Endothelial cell of umbilical vein (primary cell): ENCODE measurements at regions not wholly inside any gene's neighbourhood (a gene's known extent, or its start where the extent isn't known, plus 50 kb on each side); places are given as distances from the start of the nearest gene placed in this dataset.

Source experiments
- CTCF ChIP-seq, 2 donors: IDR thresholded peaks; 1 replicate in 1 of 2; 2 replicates in 1 of 2; pipeline ENCODE4 v1.5.1; 2011; ENCODE audit warnings: low read length in 2 of 2, mild to moderate bottlenecking in 2 of 2, moderate library complexity in 2 of 2, control low read depth in 1 of 2, inconsistent platforms in 1 of 2, low read depth in 1 of 2; ENCODE audit not compliant: insufficient read depth in 1 of 2; ENCODE audit errors: extremely low read depth in 1 of 2
- EZH2 ChIP-seq: IDR thresholded peaks from 2 replicates; pipeline ENCODE4 v1.6.1; 2012; ENCODE audit warnings: borderline replicate concordance, low read depth, mild to moderate bottlenecking, moderate library complexity, low read length, inconsistent platforms; ENCODE audit not compliant: severe bottlenecking
- FOS ChIP-seq: IDR thresholded peaks from 2 replicates; pipeline ENCODE4 v1.6.1; 2011; ENCODE audit warnings: mild to moderate bottlenecking, low read length, moderate library complexity, borderline replicate concordance; ENCODE audit not compliant: insufficient read depth
- JUN ChIP-seq: IDR thresholded peaks from 2 replicates; pipeline ENCODE4 v1.6.1; 2011; ENCODE audit warnings: borderline replicate concordance, low read depth; ENCODE audit not compliant: insufficient read length, insufficient read depth
- MAX ChIP-seq: IDR thresholded peaks from 2 replicates; pipeline ENCODE4 v1.6.1; 2011; ENCODE audit not compliant: insufficient read depth, insufficient read length
- MYC ChIP-seq: IDR thresholded peaks from one replicate; pipeline ENCODE4 v1.6.1; 2011; ENCODE audit warnings: mild to moderate bottlenecking, low read depth, low read length
- POLR2A ChIP-seq: IDR thresholded peaks from 2 replicates; pipeline ENCODE4 v1.6.1; 2012; ENCODE audit warnings: low read depth, mild to moderate bottlenecking, control low read depth, low read length
- POLR2AphosphoS5 ChIP-seq: IDR thresholded peaks from 2 replicates; pipeline ENCODE4 v1.6.1; 2012; ENCODE audit warnings: low read depth, mild to moderate bottlenecking, control low read depth, low read length, moderate library complexity; ENCODE audit not compliant: insufficient read depth

- TF ChIP-seq MAX (no peak), POLR2A (no peak), CTCF (IDR thresholded peaks at IDR 0.05; ENCODE audit: extremely low read depth in 1 of 2, insufficient read depth in 1 of 2, low read depth in 1 of 2, low read length in 2 of 2) (no peak), EZH2 (no peak), POLR2AphosphoS5 (no peak), JUN (no peak), FOS (no peak), MYC (no peak)
These were observed 525.1 kb downstream of the CDH26 start for GRCh38 chr20:60483371-60483770.
